ENCODE measurements at regions not wholly inside any gene's neighbourhood (a gene's known extent, or its start where the extent isn't known, plus 50 kb on each side); places are given as distances from the start of the nearest gene placed in this dataset.

DNA sequence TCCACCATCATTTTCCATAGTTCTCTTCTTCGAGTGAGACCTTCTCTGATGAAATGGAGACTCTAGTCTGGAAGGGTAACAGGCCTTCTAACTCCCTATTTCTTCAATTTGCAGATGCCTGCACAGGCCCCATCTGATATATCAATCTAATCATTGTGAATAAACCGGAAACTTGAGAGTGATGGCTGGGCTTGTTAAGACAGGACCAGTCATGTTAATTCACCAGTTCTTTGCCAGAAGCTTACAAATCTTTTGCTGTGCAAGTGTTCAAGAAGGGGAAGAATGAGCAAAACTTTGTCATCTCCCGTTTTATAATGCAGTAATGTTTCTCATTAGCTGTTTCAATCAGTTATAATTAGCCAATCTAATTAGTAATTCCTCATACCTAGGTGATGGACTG is 1561.3 kb upstream of the GOT2 start:
- H3K27me3 Mint-ChIP-seq = no peaks in the 10 kb centered on the region
- no peak overlapping the region for H3K4me3 Mint-ChIP-seq
- H3K27ac Mint-ChIP-seq = no peak overlapping the region
- no peak for DNase-seq
- H3K9me3 Mint-ChIP-seq = no peaks in the 10 kb centered on the region
- intact Hi-C loops (cut with micrococcal nuclease) = no loop called here
- no peaks in the 10 kb centered on the region for H3K36me3 Mint-ChIP-seq (ENCODE audit: low read depth)
- no peaks in the 10 kb centered on the region for H3K4me1 Mint-ChIP-seq

DNA sequence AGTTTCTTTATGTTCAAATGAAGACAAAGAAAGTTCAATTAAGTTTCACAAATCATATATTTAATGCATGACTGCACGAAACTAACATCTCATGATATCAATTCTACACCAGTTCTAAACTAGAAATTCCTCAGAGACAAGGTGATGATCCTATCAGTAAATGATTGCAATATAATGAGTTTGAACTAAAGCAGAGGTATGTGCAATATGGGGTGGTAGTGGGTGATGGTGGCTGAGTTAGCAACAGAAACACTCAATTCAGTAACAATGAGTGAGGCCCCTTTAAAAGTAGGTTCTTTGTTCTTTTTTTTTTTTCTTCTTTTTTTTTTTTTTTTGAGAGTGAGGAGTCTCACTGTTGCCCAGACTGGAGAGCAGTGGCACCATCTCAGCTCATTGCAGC is 1551.7 kb upstream of the GOT2 start:
- intact Hi-C loops (cut with micrococcal nuclease) = no loop called here
- no peaks in the 10 kb centered on the region for H3K4me1 Mint-ChIP-seq
- no peaks in the 10 kb centered on the region for H3K27me3 Mint-ChIP-seq
- H3K4me3 Mint-ChIP-seq = no peak overlapping the region
- no peak for DNase-seq
- H3K9me3 Mint-ChIP-seq = no peaks in the 10 kb centered on the region
- H3K27ac Mint-ChIP-seq = no peak overlapping the region
- no peaks in the 10 kb centered on the region for H3K36me3 Mint-ChIP-seq (ENCODE audit: low read depth)

DNA sequence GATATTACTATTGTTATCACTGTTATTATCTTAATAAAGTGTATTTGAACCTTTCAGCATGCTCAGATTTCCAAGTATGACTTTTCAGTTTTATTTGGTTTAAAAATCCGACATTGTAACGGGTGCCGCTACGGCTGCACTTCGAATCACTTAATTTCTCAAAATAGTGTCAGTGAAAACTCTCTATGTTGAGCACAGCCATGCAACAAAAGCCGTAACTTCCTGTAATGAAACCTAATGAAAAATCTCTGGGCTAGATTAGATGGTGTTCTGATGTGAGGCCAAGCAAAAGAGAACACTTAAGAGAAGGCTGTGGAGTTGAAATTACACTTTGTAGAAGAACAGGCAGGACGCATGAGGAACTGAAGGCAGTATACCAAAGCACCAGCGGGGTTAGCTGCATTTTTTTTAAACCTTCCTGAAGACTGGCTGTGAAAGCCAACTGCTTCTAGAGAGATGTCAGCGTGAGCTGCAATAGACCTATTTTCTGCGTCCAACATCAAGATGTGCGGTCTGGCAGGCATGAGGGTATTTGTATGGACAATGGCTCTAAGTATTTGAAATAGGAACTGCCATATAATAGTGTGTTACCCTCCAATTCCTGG is 1545.0 kb upstream of the GOT2 start:
- Mint-ChIP-seq H3K27ac (no peak overlapping the region), H3K9me3 (peaks cover 10% of the 10 kb centered on the region), H3K27me3 (no peaks in the 10 kb centered on the region), H3K4me1 (no peaks in the 10 kb centered on the region), H3K4me3 (no peak overlapping the region), H3K36me3 (ENCODE audit: low read depth) (no peaks in the 10 kb centered on the region)
- intact Hi-C loops (cut with micrococcal nuclease) = no loop called here
- DNase-seq = no peak

DNA sequence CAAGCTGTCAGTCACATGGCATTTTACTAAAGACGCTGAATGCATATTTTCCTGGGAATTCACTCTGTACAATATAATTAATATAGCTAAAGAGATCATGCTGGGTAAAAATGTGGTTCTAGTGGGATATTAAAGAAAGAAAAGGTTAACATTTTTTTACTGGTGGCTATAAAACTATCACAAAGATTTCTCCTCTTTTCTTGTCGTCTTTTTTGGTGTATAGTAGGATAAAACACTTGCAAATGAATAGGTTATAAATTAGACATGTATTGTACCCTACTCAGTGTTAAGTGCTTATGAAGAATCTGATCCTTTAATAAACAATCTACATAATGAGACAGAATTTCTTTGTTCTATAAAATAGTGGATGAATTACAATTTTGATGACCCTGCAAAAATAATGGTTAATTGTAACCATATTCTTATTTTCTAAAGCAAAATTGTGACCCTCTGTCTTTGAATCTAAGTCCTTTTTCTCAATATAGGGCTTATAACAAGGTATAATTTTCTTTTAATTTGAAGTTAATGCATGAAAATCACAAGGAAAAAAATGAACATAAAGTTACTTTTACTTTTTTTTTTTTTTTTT is 1540.4 kb upstream of the GOT2 start:
- H3K27ac Mint-ChIP-seq = no peak overlapping the region
- no peaks in the 10 kb centered on the region for H3K4me1 Mint-ChIP-seq
- DNase-seq = no peak
- no peak overlapping the region for H3K4me3 Mint-ChIP-seq
- no peaks in the 10 kb centered on the region for H3K27me3 Mint-ChIP-seq
- H3K9me3 Mint-ChIP-seq = peaks cover 10% of the 10 kb centered on the region
- intact Hi-C loops (cut with micrococcal nuclease) = no loop called here
- H3K36me3 Mint-ChIP-seq (ENCODE audit: low read depth) = no peaks in the 10 kb centered on the region

DNA sequence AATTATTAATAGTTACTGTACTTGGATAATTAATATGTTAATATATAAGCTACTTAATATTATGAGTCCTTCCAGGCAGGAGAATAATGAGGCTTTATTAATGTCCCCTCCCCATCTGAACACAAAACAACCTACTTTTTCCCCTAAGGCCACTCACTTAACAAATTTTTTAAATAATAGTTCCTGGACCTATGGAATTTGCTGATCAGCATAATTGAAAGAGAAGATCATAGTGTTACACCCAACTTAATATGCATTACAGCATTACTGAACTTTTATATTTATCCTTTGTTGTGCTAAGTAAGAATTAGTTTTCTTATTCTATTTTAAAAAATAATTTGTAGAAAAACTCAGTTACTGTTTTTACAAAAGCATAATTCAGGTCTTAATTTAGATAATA is 1537.7 kb upstream of the GOT2 start:
- no peak overlapping the region for H3K4me3 Mint-ChIP-seq
- DNase-seq = no peak
- intact Hi-C loops (cut with micrococcal nuclease) = no loop called here
- H3K9me3 Mint-ChIP-seq = peaks cover 5% of the 10 kb centered on the region
- H3K36me3 Mint-ChIP-seq (ENCODE audit: low read depth) = no peaks in the 10 kb centered on the region
- H3K27ac Mint-ChIP-seq = no peak overlapping the region
- H3K27me3 Mint-ChIP-seq = no peaks in the 10 kb centered on the region
- no peaks in the 10 kb centered on the region for H3K4me1 Mint-ChIP-seq

DNA sequence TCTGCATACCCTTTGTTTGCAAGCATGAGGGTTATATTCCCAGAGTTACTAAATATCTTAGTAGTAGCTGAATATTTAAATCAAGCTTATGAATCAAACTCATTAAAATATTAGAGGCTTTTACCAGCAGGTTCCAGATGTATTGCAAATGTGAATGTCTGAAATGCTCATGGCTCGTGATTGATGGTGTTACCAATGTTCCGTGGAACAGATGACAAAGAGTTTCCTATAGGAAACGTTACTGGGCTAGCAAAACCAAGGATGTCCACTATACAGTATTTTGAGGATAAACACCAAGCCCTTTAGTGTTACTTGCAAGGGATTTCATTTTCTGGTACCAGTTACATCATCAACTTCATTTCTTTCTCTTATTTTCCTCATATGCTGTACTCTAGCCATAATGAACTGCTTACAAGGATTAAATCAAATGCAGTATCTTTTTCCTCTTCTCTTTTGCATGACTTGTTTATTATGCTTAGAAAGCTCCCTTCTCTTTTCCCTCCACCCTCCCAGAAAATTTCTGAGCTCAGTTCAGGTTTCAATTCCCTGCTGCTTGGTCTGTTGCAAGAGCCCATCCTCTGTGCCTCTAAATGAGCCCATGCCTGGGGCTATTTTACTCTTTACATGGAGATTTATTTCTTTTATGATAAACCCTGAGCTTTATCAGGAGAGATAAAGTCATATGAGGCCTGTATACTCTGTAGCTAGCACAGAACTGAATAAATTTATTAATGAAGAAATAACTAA is 1537.1 kb upstream of the GOT2 start:
- intact Hi-C loops (cut with micrococcal nuclease) = no loop called here

DNA sequence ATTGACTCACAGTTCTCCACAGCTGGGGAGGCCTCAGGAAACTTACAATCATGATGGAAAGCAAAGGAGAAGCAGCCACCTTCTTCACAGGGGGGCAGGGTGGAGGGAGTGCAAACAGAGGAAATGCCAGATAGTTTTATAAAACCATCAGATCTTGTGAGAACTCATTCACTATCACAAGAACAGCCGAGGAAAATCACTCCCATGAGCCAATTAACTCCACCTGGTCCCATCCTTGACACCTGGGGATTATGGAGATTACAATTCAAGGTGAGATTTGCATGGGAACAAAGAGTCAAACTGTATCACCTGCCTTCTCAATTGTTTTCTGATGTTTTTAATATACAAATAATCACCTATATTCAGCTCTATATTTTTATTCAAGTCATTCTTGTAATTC is 1527.3 kb upstream of the GOT2 start:
- H3K27ac Mint-ChIP-seq = no peak overlapping the region
- no peaks in the 10 kb centered on the region for H3K27me3 Mint-ChIP-seq
- H3K9me3 Mint-ChIP-seq = no peaks in the 10 kb centered on the region
- H3K36me3 Mint-ChIP-seq (ENCODE audit: low read depth) = no peaks in the 10 kb centered on the region
- H3K4me3 Mint-ChIP-seq = no peak overlapping the region
- H3K4me1 Mint-ChIP-seq = no peaks in the 10 kb centered on the region
- intact Hi-C loops (cut with micrococcal nuclease) = no loop called here
- DNase-seq = no peak

More for the DNA sequence above, 1537.1 kb upstream of the GOT2 start:
- peaks cover 5% of the 10 kb centered on the region for H3K9me3 Mint-ChIP-seq
- H3K36me3 Mint-ChIP-seq (ENCODE audit: low read depth) = no peaks in the 10 kb centered on the region
- no peaks in the 10 kb centered on the region for H3K4me1 Mint-ChIP-seq
- no peak overlapping the region for H3K27ac Mint-ChIP-seq
- no peaks in the 10 kb centered on the region for H3K27me3 Mint-ChIP-seq
- no peak overlapping the region for H3K4me3 Mint-ChIP-seq
- no peak for DNase-seq

DNA sequence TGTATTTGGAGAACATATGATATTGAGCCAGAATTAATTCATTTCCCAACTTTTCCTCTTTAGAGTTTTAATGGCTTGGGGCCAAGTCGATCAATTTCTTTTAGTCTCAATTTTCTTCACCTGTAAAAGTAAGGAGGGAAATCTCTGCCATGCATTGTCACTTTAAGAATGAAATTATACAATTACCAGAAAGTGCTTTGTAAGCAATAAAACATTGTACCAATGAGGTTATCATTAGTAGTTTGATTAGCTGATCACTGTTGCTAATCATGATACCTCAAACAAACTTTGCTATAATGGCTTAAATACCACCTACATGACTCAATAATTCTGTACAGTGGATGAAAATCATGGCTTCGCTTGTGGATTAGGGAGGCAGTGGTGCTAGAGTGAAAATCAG is 1525.8 kb upstream of the GOT2 start:
- no peak overlapping the region for H3K4me3 Mint-ChIP-seq
- H3K36me3 Mint-ChIP-seq (ENCODE audit: low read depth) = no peaks in the 10 kb centered on the region
- H3K27ac Mint-ChIP-seq = no peak overlapping the region
- no peaks in the 10 kb centered on the region for H3K4me1 Mint-ChIP-seq
- H3K27me3 Mint-ChIP-seq = no peaks in the 10 kb centered on the region
- DNase-seq = no peak
- no peaks in the 10 kb centered on the region for H3K9me3 Mint-ChIP-seq
- intact Hi-C loops (cut with micrococcal nuclease) = no loop called here

DNA sequence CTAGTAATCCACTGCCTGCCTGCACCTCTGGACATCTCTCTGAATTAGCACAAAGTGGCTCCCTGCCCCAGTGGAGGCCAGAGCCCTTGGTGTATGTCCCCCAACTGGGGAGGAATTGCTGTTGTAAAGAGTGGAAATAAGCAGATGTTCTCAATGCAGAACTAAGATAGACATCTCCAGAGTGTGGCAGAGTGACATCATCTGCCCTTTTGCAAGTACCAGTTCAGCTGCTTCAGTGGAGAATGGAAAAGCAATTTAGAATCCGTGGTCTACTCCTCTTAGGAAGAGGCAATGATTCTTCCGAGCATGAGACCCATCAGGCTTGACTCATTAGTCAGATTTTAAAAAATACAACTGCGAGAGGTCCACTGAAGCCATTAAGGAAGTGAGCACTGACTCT is 1512.0 kb upstream of the GOT2 start:
- intact Hi-C loops (cut with micrococcal nuclease) = no loop called here
- H3K4me1 Mint-ChIP-seq = no peaks in the 10 kb centered on the region
- no peak overlapping the region for H3K4me3 Mint-ChIP-seq
- H3K9me3 Mint-ChIP-seq = no peaks in the 10 kb centered on the region
- DNase-seq = no peak
- no peaks in the 10 kb centered on the region for H3K27me3 Mint-ChIP-seq
- no peaks in the 10 kb centered on the region for H3K36me3 Mint-ChIP-seq (ENCODE audit: low read depth)
- no peak overlapping the region for H3K27ac Mint-ChIP-seq

DNA sequence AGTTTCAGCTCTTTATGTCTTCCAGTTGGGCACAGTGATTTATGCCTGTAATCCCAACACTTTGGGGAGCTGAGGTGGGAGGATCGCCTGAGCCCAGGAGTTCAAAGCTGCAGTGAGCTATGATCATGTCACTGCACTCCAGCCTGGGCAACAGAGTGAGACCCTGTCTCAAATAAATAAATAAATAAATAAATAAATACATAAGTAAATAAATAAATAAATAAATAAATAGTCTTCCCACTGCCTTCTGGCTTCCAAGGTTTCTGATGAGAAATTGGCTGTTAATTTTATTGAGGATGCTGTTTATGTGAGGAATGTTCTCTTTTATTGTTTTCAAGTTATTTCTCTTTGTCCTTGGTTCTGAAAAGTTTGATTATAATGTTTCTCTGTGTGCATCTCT is 1507.6 kb upstream of the GOT2 start:
- intact Hi-C loops (cut with micrococcal nuclease) = no loop called here
- Mint-ChIP-seq H3K27ac (no peak overlapping the region), H3K9me3 (no peaks in the 10 kb centered on the region), H3K36me3 (ENCODE audit: low read depth) (no peaks in the 10 kb centered on the region), H3K4me3 (no peak overlapping the region), H3K4me1 (no peaks in the 10 kb centered on the region), H3K27me3 (no peaks in the 10 kb centered on the region)
- DNase-seq = no peak

DNA sequence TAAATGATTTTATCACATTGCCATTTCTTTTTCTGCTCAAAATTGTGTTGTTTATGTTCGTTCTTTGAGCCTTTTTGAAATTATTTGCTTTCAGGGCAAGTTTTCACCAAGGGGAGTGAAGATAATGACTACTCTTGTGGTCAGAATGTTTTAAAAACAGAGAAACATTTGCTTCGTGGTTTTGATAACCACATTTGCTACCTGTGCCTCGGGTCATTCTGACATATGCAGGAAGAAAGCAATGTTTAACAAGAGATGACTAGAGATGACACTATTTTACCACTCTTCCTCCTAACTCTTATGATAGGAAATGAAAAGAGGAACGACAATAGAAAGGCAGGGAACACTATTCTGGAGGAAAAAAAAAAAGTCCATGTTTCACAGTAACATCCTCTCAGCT is 1496.5 kb upstream of the GOT2 start:
- peaks cover 12% of the 10 kb centered on the region for H3K9me3 Mint-ChIP-seq
- no peaks in the 10 kb centered on the region for H3K27me3 Mint-ChIP-seq
- no peaks in the 10 kb centered on the region for H3K36me3 Mint-ChIP-seq (ENCODE audit: low read depth)
- DNase-seq = no peak
- no peak overlapping the region for H3K27ac Mint-ChIP-seq
- no peak overlapping the region for H3K4me3 Mint-ChIP-seq
- intact Hi-C loops (cut with micrococcal nuclease) = no loop called here
- no peaks in the 10 kb centered on the region for H3K4me1 Mint-ChIP-seq

DNA sequence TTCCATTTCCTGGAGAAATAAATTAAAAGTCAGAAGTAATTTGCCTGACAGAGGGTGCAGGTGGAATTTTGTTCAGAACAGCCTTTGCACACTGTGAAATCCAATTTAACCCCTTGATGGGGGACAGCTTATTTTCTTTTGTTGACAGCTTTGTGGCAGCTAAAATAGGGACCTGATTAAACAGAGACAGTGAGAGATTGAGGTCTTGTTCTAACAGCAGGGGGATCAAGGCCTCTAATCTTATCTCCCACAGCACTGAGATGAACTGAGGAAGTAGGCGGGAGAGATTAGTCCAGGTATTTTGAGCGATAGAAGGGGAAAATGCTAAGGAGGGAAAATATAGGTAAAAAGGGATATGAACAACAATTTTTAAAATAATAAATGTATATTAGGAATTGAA is 1491.4 kb upstream of the GOT2 start:
- Mint-ChIP-seq H3K4me1 (no peaks in the 10 kb centered on the region), H3K9me3 (peaks cover 3% of the 10 kb centered on the region), H3K27me3 (no peaks in the 10 kb centered on the region), H3K4me3 (no peak overlapping the region), H3K27ac (no peak overlapping the region), H3K36me3 (ENCODE audit: low read depth) (no peaks in the 10 kb centered on the region)
- intact Hi-C loops (cut with micrococcal nuclease) = no loop called here
- no peak for DNase-seq

DNA sequence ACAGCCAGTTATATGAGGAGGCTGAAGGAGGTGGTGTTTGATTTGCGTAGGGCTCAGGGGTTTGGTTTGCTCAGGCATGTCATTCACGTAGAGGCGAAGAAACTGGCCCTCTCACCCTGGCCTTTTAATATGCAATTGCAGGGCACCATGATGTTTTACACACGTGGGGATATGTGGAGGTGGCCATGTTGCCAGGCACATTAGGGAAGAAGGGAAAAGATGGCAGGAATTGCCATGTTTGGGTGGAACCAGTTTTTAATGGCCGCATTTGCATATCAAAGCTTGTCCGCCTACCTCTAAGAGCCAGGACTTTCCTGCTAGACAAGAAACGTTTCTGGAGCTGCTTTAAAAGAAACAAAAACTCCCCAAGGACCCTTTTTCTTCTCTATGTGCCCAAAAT is 1483.7 kb upstream of the GOT2 start:
- Mint-ChIP-seq H3K36me3 (ENCODE audit: low read depth) (no peaks in the 10 kb centered on the region), H3K4me3 (no peak overlapping the region), H3K27ac (no peak overlapping the region), H3K27me3 (no peaks in the 10 kb centered on the region), H3K9me3 (peaks cover 5% of the 10 kb centered on the region), H3K4me1 (no peaks in the 10 kb centered on the region)
- DNase-seq = no peak
- intact Hi-C loops (cut with micrococcal nuclease) = no loop called here

DNA sequence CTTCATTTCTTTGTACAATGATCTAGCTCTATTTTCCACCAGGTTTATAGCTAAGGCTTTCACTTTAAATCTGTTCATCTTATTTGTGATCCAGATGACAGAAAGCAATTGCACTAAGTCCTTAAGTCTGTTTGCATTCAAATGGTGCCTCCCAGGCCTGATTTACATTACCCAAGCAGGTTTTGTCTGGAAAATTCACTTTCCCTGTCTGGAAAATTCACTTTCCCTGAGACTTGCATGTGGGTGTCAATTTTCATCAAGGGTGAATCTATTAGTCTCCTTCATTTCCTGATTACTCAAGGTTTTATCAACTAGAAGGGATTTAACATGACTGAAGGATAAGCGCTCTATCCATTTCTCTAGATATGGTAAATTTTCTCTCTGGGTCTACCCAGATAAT is 1480.2 kb upstream of the GOT2 start:
- H3K9me3 Mint-ChIP-seq = peaks cover 7% of the 10 kb centered on the region

DNA sequence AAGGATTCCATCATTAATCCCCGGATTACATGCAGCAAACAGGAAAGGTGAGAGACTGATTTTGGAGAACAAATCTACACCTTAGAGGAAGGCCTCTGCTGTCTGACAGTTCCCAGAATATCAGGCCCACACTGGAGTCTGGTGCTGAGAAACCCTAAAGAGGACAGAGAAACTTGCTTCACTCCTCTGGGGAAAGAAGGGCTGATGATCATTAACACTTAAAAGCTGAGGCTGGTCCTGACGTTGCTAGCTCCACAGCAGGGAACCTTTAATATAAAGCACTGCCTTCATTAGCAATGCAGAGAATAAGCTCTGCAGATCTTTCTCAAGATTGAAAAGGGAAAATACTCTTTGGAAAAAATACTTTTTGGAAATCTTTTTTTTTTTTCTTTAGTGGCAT is 1472.4 kb upstream of the GOT2 start:
- no peak overlapping the region for H3K27ac Mint-ChIP-seq
- no peaks in the 10 kb centered on the region for H3K27me3 Mint-ChIP-seq
- no peaks in the 10 kb centered on the region for H3K4me1 Mint-ChIP-seq
- no peak overlapping the region for H3K4me3 Mint-ChIP-seq
- intact Hi-C loops (cut with micrococcal nuclease) = no loop called here
- no peaks in the 10 kb centered on the region for H3K9me3 Mint-ChIP-seq
- no peak for DNase-seq
- no peaks in the 10 kb centered on the region for H3K36me3 Mint-ChIP-seq (ENCODE audit: low read depth)

More for the DNA sequence above, 1480.2 kb upstream of the GOT2 start:
- intact Hi-C loops (cut with micrococcal nuclease) = no loop called here
- Mint-ChIP-seq H3K4me1 (no peaks in the 10 kb centered on the region), H3K27ac (no peak overlapping the region), H3K36me3 (ENCODE audit: low read depth) (no peaks in the 10 kb centered on the region), H3K4me3 (no peak overlapping the region), H3K27me3 (no peaks in the 10 kb centered on the region)
- DNase-seq = no peak
